HepG2 (cell line): ENCODE measurements at regions not wholly inside any gene's neighbourhood (a gene's known extent, or its start where the extent isn't known, plus 50 kb on each side); places are given as distances from the start of the nearest gene placed in this dataset.

ENCODE experiments used
- ATAC-seq: fragments of 200-7000 bp; cut with Tn5 transposase; 3 replicates; pipeline ENCODE4 v1.9.1; 2020; ENCODE audit warnings: mild to moderate bottlenecking, moderate library complexity
- BruUV-seq: library from RNA; stranded (reverse); fragments of 400-500 nt; replicated peaks from 2 replicates; lab custom pipeline; 2021; lab: Mats Ljungman, UMichigan
- CTCF ChIA-PET: fragments of 300-600 bp; formaldehyde crosslinking; extraction: SDS; loops from one replicate; lab custom pipeline; 2021; ENCODE audit warnings: low total read pairs, inconsistent platforms, low intra/inter-chr PET ratio; lab: Yijun Ruan, JAX
- POLR2A ChIA-PET: fragments of 350-600 bp; sonication (Branson Sonifier 250); formaldehyde crosslinking; loops from one replicate; lab custom pipeline; 2020; ENCODE audit warnings: antibody characterized with exemption, inconsistent platforms; lab: Yijun Ruan, JAX
- DNase-seq: peaks from one replicate; pipeline ENCODE4 v3.0.0-alpha.2; 2015; ENCODE audit warnings: low spot score
- FAIRE-seq: peaks from 3 replicates; lab custom pipeline; 2011; peaks lifted over from hg19 to GRCh38; lab: Jason Lieb, UNC
- H2AFZ ChIP-seq: one replicate; pipeline ENCODE4 v1.6.1; 2011; ENCODE audit warnings: low read length, inconsistent platforms
- H3K27ac ChIP-seq: fragments of 300-600 bp; 3 replicates; pipeline ENCODE4 v1.8.0; 2011; ENCODE audit warnings: mixed run types, mild to moderate bottlenecking, mixed read lengths, low read length, inconsistent platforms; ENCODE audit not compliant: insufficient read depth; ENCODE audit errors: extremely low read length
- H3K27me3 ChIP-seq, 2 experiments: fragments of 200-600 bp in 1 of 2; 2 replicates in 1 of 2; 3 replicates in 1 of 2; pipeline versions ENCODE4 v1.6.0 to v1.8.0; 2011; ENCODE audit warnings: low read length in 2 of 2, mild to moderate bottlenecking in 2 of 2, moderate library complexity in 2 of 2, inconsistent platforms in 1 of 2; ENCODE audit not compliant: insufficient read depth in 2 of 2, control insufficient read depth in 1 of 2
- H3K36me3 ChIP-seq, 2 experiments: fragments of 200-600 bp in 1 of 2; replicated peaks in 1 of 2; 2 replicates in 1 of 2; 3 replicates in 1 of 2; pipeline versions ENCODE4 v1.5.1 to v1.8.0; 2011; ENCODE audit warnings: low read length in 2 of 2, inconsistent platforms in 1 of 2; ENCODE audit not compliant: insufficient read depth in 2 of 2, control insufficient read depth in 1 of 2
- H3K4me1 ChIP-seq: 2 replicates; pipeline ENCODE4 v1.5.1; 2012; ENCODE audit warnings: low read length, inconsistent platforms; ENCODE audit not compliant: insufficient read depth
- H3K4me2 ChIP-seq: 2 replicates; pipeline ENCODE4 v1.6.0; 2011; ENCODE audit warnings: low read depth, low read length, inconsistent platforms
- H3K4me3 ChIP-seq, 3 experiments: fragments of 200-600 bp in 1 of 3; sonication (generic), shearing (Covaris generic) in 1 of 3; replicated peaks in 1 of 3; 2 replicates each; pipeline ENCODE4 v1.5.1; 2011 to 2016; ENCODE audit warnings: low read length in 3 of 3, inconsistent platforms in 2 of 3, low read depth in 2 of 3, mild to moderate bottlenecking in 2 of 3, control low read depth in 1 of 3, mixed read lengths in 1 of 3; ENCODE audit not compliant: insufficient read depth in 1 of 3
- H3K79me2 ChIP-seq: one replicate; pipeline ENCODE4 v1.6.1; 2011; ENCODE audit warnings: low read length, inconsistent platforms; ENCODE audit not compliant: insufficient read depth
- H3K9ac ChIP-seq: 2 replicates; pipeline ENCODE4 v1.6.0; 2011; ENCODE audit warnings: mild to moderate bottlenecking, low read depth, low read length, inconsistent platforms; ENCODE audit not compliant: insufficient read depth
- H3K9me3 ChIP-seq: 2 replicates; pipeline ENCODE4 v1.5.1; 2012; ENCODE audit warnings: mild to moderate bottlenecking, low read length
- H4K20me1 ChIP-seq: 2 replicates; pipeline ENCODE4 v1.6.0; 2011; ENCODE audit warnings: inconsistent platforms, mild to moderate bottlenecking, low read length, moderate library complexity; ENCODE audit not compliant: insufficient read depth
- ETV6 ChIP-seq: sonication (generic); formaldehyde crosslinking; conservative IDR thresholded peaks from 2 replicates; pipeline ENCODE4 v1.4.0; 2020; ENCODE audit warnings: missing genetic modification reagents
- FOXK2 ChIP-seq: fragments of 450-650 bp; IDR thresholded peaks from 2 replicates; pipeline ENCODE4 v1.6.1; 2016
- NCOA5 ChIP-seq: sonication (generic); formaldehyde crosslinking; IDR thresholded peaks from 2 replicates; pipeline ENCODE4 v1.4.0; 2020; ENCODE audit warnings: missing genetic modification reagents
- ZNF331 ChIP-seq: sonication (generic); formaldehyde crosslinking; IDR thresholded peaks from 2 replicates; pipeline ENCODE4 v1.4.0; 2020; ENCODE audit warnings: missing genetic modification reagents
- ZNF704 ChIP-seq: sonication (generic); formaldehyde crosslinking; IDR thresholded peaks from 2 replicates; pipeline ENCODE4 v1.8.1; 2023; ENCODE audit warnings: mild to moderate bottlenecking, inconsistent platforms, moderate library complexity, missing genetic modification reagents, borderline replicate concordance
- ZNF720 ChIP-seq: sonication (generic); formaldehyde crosslinking; IDR thresholded peaks from 2 replicates; pipeline ENCODE4 v1.4.0; 2020; ENCODE audit warnings: missing genetic modification reagents
- ZNF740 ChIP-seq: sonication (generic); formaldehyde crosslinking; IDR thresholded peaks from 2 replicates; pipeline ENCODE4 v1.4.0; 2020; ENCODE audit warnings: missing genetic modification reagents
- ZSCAN21 ChIP-seq: sonication (generic); formaldehyde crosslinking; IDR thresholded peaks from 2 replicates; pipeline ENCODE4 v1.8.0; 2022; ENCODE audit warnings: mild to moderate bottlenecking, missing genetic modification reagents, moderate library complexity, borderline replicate concordance
- WGBS: methylation state at CpG from one replicate; pipeline ENCODE4 v1.1.6; 2017; ENCODE audit warnings: low lambda C conversion rate; 5-methylcytosine and 5-hydroxymethylcytosine counted together
- in situ Hi-C: cut with HindIII; loops from 2 replicates; pipeline ENCODE4 v1.10.0; 2017; ENCODE audit warnings: low pct_unique_long_range_greater_than_20kb; ENCODE audit not compliant: extremely low pct_ligation_motif_present
- intact Hi-C: fragments of 100-400 bp; cut with micrococcal nuclease; formaldehyde crosslinking; loops from one replicate; pipeline ENCODE4 v1.10.0; 2022; ENCODE audit not compliant: unreplicated experiment
- TF ChIP-seq, protein P1 (sequence below): sonication (generic); formaldehyde crosslinking; IDR thresholded peaks from 2 replicates; pipeline ENCODE4 v1.4.0; 2020; ENCODE audit warnings: missing genetic modification reagents

- no peak overlapping the region for H3K9ac ChIP-seq
- H2AFZ ChIP-seq: no peak overlapping the region
- no peak overlapping the region for H3K4me2 ChIP-seq
- no peak overlapping the region for H3K4me3 ChIP-seq
- no peaks in the 10 kb centered on the region for H3K36me3 ChIP-seq
- TF ChIP-seq ZNF704 (CRISPR knock-in tag) (no peak), FOXK2 (no peak)
- no TSS peak for BruUV-seq
- DNase-seq: no peak
- intact Hi-C loops (loop anchor here (10.0 kb wide), 1 partner anchor 349 kb away; the partner anchor contains the start of gene CTNNB1), in situ Hi-C loops (no loop called here)
- no peak for ATAC-seq
- no peaks in the 10 kb centered on the region for H3K79me2 ChIP-seq
- FAIRE-seq: no peak
- H3K4me1 ChIP-seq: peaks cover 72% of the 10 kb centered on the region
- H3K27me3 ChIP-seq: no peaks in the 10 kb centered on the region
- POLR2A ChIA-PET: no interaction called here
- CTCF ChIA-PET: no interaction called here
- 100% methylated on average over 1 of the region's 1 CpG for WGBS
- H4K20me1 ChIP-seq: no peaks in the 10 kb centered on the region
- no peak overlapping the region for H3K27ac ChIP-seq
- peaks cover 9% of the 10 kb centered on the region for H3K9me3 ChIP-seq
Measured at GRCh38 chr3:40845447-40845846, 320.7 kb downstream of the ZNF621 start.

DNA sequence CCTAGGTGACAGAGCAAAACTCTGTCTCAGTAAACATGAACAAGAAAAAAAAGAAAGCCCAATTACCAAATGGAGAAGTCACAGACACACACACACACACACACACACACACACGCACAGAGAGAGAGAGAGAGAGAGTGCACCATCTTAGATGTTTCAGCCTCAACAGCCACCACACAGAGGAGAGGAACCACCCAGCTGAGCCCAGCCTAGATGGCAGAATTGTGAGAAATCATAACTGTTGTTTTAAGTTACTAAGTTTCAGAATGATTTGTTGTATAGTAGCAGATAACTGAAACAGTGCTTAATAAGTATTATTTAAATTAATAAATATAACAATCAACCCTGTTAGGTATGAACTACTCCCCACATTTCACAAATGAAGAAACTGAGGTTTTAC is 321.2 kb downstream of the ZNF621 start:
- ChIA-PET CTCF (no interaction called here), POLR2A (no interaction called here)
- Histone ChIP-seq H3K36me3 (no peaks in the 10 kb centered on the region), H3K79me2 (no peaks in the 10 kb centered on the region), H4K20me1 (no peaks in the 10 kb centered on the region), H3K27ac (no peak overlapping the region), H3K4me2 (no peak overlapping the region), H3K9ac (no peak overlapping the region), H3K9me3 (peaks cover 9% of the 10 kb centered on the region), H3K27me3 (no peaks in the 10 kb centered on the region), H3K4me3 (no peak overlapping the region), H2AFZ (no peak overlapping the region), H3K4me1 (peaks cover 72% of the 10 kb centered on the region)
- BruUV-seq: no TSS peak
- ATAC-seq (no peak), FAIRE-seq (no peak), DNase-seq (no peak)
- in situ Hi-C loops (no loop called here), intact Hi-C loops (loop anchor here (10.0 kb wide), 1 partner anchor 349 kb away; the partner anchor contains the start of gene CTNNB1)
- 55% methylated on average over 1 of the region's 1 CpG for WGBS
- TF ChIP-seq ZNF331 (peak; percentile 99), ETV6 (CRISPR knock-in tag) (no peak), ZNF720 (no peak), ZSCAN21 (CRISPR knock-in tag) (no peak), NCOA5 (CRISPR knock-in tag) (no peak), ZNF740 (no peak)
- TF ChIP-seq, protein P1, sequence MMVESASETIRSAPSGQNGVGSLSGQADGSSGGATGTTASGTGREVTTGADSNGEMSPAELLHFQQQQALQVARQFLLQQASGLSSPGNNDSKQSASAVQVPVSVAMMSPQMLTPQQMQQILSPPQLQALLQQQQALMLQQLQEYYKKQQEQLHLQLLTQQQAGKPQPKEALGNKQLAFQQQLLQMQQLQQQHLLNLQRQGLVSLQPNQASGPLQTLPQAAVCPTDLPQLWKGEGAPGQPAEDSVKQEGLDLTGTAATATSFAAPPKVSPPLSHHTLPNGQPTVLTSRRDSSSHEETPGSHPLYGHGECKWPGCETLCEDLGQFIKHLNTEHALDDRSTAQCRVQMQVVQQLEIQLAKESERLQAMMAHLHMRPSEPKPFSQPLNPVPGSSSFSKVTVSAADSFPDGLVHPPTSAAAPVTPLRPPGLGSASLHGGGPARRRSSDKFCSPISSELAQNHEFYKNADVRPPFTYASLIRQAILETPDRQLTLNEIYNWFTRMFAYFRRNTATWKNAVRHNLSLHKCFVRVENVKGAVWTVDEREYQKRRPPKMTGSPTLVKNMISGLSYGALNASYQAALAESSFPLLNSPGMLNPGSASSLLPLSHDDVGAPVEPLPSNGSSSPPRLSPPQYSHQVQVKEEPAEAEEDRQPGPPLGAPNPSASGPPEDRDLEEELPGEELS (CRISPR knock-in tag): no peak
